ENCODE measurements at regions not wholly inside any gene's neighbourhood (a gene's known extent, or its start where the extent isn't known, plus 50 kb on each side); places are given as distances from the start of the nearest gene placed in this dataset.
A peak's percentile ranks its signal among the peaks of the same experiment; 100 is the strongest.

GRCh38 chr2:173448938-173449471, 94.3 kb downstream of the CDCA7 start:
- TF ChIP-seq CTCF (IDR thresholded peaks at IDR 0.05) = peak in 5 of 7 experiments; percentile 24 to 69 (median 58)
- TF ChIP-seq POLR2A (IDR thresholded peaks at IDR 0.05) = no peak
- no peak for TF ChIP-seq POLR2AphosphoS5 (IDR thresholded peaks at IDR 0.05)
- no peak for TF ChIP-seq EP300 (IDR thresholded peaks at IDR 0.05)

All from stomach (tissue), 4 donors.